ENCODE measurements at regions not wholly inside any gene's neighbourhood (a gene's known extent, or its start where the extent isn't known, plus 50 kb on each side); places are given as distances from the start of the nearest gene placed in this dataset.

- TF ChIP-seq CTCF (IDR thresholded peaks at IDR 0.05; ENCODE audit: insufficient read depth, low read depth, low read length) (peak; percentile 87), EZH2 (IDR thresholded peaks at IDR 0.05; ENCODE audit: insufficient read depth, low read length) (no peak)
These were observed 206.6 kb upstream of the RFX3 start for GRCh38 chr9:3732077-3733038.

Data from astrocyte (in vitro differentiated cells and primary cell).